HG03060 (cell line): ENCODE measurements at regions not wholly inside any gene's neighbourhood (a gene's known extent, or its start where the extent isn't known, plus 50 kb on each side); places are given as distances from the start of the nearest gene placed in this dataset.
"Not testable (repeated sequence)": the region's sequence is repeated elsewhere in the genome, so short reads cannot be mapped to it uniquely, and the experiment has no call there.

Source experiments
- ATAC-seq: cut with Tn5 transposase; IDR thresholded peaks from one replicate; pipeline ENCODE4 v1.9.1; 2021; ENCODE audit warnings: low read depth, moderate number of reproducible peaks; ENCODE audit not compliant: unreplicated experiment

- ATAC-seq = no peak
These were observed 750.6 kb upstream of the ADGRB3 start for GRCh38 chr6:67884442-67884841.

- ATAC-seq = no peak
These were observed 751.3 kb upstream of the ADGRB3 start for GRCh38 chr6:67883500-67884366.

- ATAC-seq = no peak
These were observed 752.4 kb upstream of the ADGRB3 start for GRCh38 chr6:67882436-67883311.

GRCh38 chr6:67881706-67882065 is 753.4 kb upstream of the ADGRB3 start:
- ATAC-seq = no peak

GRCh38 chr6:67880939-67881705 is 754.0 kb upstream of the ADGRB3 start:
- ATAC-seq = no peak

GRCh38 chr6:67880343-67880742 is 754.7 kb upstream of the ADGRB3 start:
- ATAC-seq = not testable (repeated sequence)

GRCh38 chr6:67879928-67880327 is 755.2 kb upstream of the ADGRB3 start:
- ATAC-seq = not testable (repeated sequence)

GRCh38 chr6:67879105-67879904 is 755.8 kb upstream of the ADGRB3 start:
- ATAC-seq = not testable (repeated sequence)

- ATAC-seq = not testable (repeated sequence)
These were observed 756.9 kb upstream of the ADGRB3 start for GRCh38 chr6:67878216-67878615.

GRCh38 chr6:67877288-67877687 is 757.8 kb upstream of the ADGRB3 start:
- no peak for ATAC-seq

GRCh38 chr6:67875877-67876383 is 759.2 kb upstream of the ADGRB3 start:
- no peak for ATAC-seq

- ATAC-seq = no peak
These were observed 764.8 kb upstream of the ADGRB3 start for GRCh38 chr6:67870321-67870720.

- ATAC-seq = no peak
These were observed 771.7 kb upstream of the ADGRB3 start for GRCh38 chr6:67863346-67863745.

- ATAC-seq = no peak
These were observed 781.0 kb upstream of the ADGRB3 start for GRCh38 chr6:67854098-67854497.

GRCh38 chr6:67839818-67840217 is 795.3 kb upstream of the ADGRB3 start:
- no peak for ATAC-seq

- no peak for ATAC-seq
These were observed 809.7 kb upstream of the ADGRB3 start for GRCh38 chr6:67825201-67825895.

GRCh38 chr6:67818322-67818721 is 816.8 kb upstream of the ADGRB3 start:
- ATAC-seq = no peak

- no peak for ATAC-seq
These were observed 819.5 kb upstream of the ADGRB3 start for GRCh38 chr6:67815623-67816022.

GRCh38 chr6:67814262-67814661 is 820.8 kb upstream of the ADGRB3 start:
- ATAC-seq = no peak
